HPDE6-E6E7 (cell line): ENCODE measurements at regions not wholly inside any gene's neighbourhood (a gene's known extent, or its start where the extent isn't known, plus 50 kb on each side); places are given as distances from the start of the nearest gene placed in this dataset.
"Not testable (repeated sequence)": the region's sequence is repeated elsewhere in the genome, so short reads cannot be mapped to it uniquely, and the experiment has no call there.

Source experiments
- DNase-seq: peaks from one replicate; pipeline ENCODE4 v3.0.0; 2011; ENCODE audit warnings: missing footprints; ENCODE audit errors: extremely low spot score

GRCh38 chr4:107468812-107469211, 251.2 kb downstream of the PAPSS1 start:
- no peak for DNase-seq

- no peak for DNase-seq
Measured at GRCh38 chr4:107468156-107468555, 251.9 kb downstream of the PAPSS1 start.

GRCh38 chr4:107467461-107467860, 252.6 kb downstream of the PAPSS1 start:
- no peak for DNase-seq

GRCh38 chr4:107458194-107458593, 261.8 kb downstream of the PAPSS1 start:
- no peak for DNase-seq

- no peak for DNase-seq
Measured at GRCh38 chr4:107453987-107454386, 266.0 kb downstream of the PAPSS1 start.

- no peak for DNase-seq
Measured at GRCh38 chr4:107452717-107453630, 267.1 kb downstream of the PAPSS1 start.

GRCh38 chr4:107449611-107450369, 270.2 kb downstream of the PAPSS1 start:
- DNase-seq = no peak

- no peak for DNase-seq
Measured at GRCh38 chr4:107442538-107443111, 277.4 kb downstream of the PAPSS1 start.

GRCh38 chr4:107439401-107439800, 280.6 kb downstream of the PAPSS1 start:
- no peak for DNase-seq

- not testable (repeated sequence) for DNase-seq
Measured at GRCh38 chr4:107436471-107436870, 283.6 kb downstream of the PAPSS1 start.

- DNase-seq = no peak
Measured at GRCh38 chr4:107432451-107432850, 287.6 kb downstream of the PAPSS1 start.

- no peak for DNase-seq
Measured at GRCh38 chr4:107423677-107424405, 296.2 kb downstream of the PAPSS1 start.

GRCh38 chr4:107419536-107419935, 300.5 kb downstream of the PAPSS1 start:
- DNase-seq = not testable (repeated sequence)

- DNase-seq = no peak
Measured at GRCh38 chr4:107419052-107419451, 301.0 kb downstream of the PAPSS1 start.

GRCh38 chr4:107415490-107415889, 304.5 kb downstream of the PAPSS1 start:
- DNase-seq = not testable (repeated sequence)

- DNase-seq = not testable (repeated sequence)
Measured at GRCh38 chr4:107409872-107410271, 310.2 kb downstream of the PAPSS1 start.

- DNase-seq = no peak
Measured at GRCh38 chr4:107408968-107409367, 311.1 kb downstream of the PAPSS1 start.

- no peak for DNase-seq
Measured at GRCh38 chr4:107404591-107405300, 315.3 kb downstream of the PAPSS1 start.

- no peak for DNase-seq
Measured at GRCh38 chr4:107402291-107402690, 317.7 kb downstream of the PAPSS1 start.

GRCh38 chr4:107392951-107393350, 327.1 kb downstream of the PAPSS1 start:
- no peak for DNase-seq

- DNase-seq = no peak
Measured at GRCh38 chr4:107392380-107392779, 327.7 kb downstream of the PAPSS1 start.
